ENCODE measurements at regions not wholly inside any gene's neighbourhood (a gene's known extent, or its start where the extent isn't known, plus 50 kb on each side); places are given as distances from the start of the nearest gene placed in this dataset.

- DNase-seq (ENCODE audit: low read depth): no peak
These were observed 959.1 kb upstream of the SLC10A2 start for GRCh38 chr13:104025303-104025702.

- no peak for DNase-seq (ENCODE audit: low read depth)
These were observed 958.4 kb upstream of the SLC10A2 start for GRCh38 chr13:104024416-104025170.

GRCh38 chr13:104021806-104022397 is 955.7 kb upstream of the SLC10A2 start:
- DNase-seq (ENCODE audit: low read depth): no peak

GRCh38 chr13:104017317-104017716 is 951.1 kb upstream of the SLC10A2 start:
- DNase-seq (ENCODE audit: low read depth): no peak

- DNase-seq (ENCODE audit: low read depth): no peak
These were observed 949.6 kb upstream of the SLC10A2 start for GRCh38 chr13:104015646-104016396.

- DNase-seq (ENCODE audit: low read depth): no peak
These were observed 948.8 kb upstream of the SLC10A2 start for GRCh38 chr13:104014803-104015645.

GRCh38 chr13:104011505-104012241 is 945.5 kb upstream of the SLC10A2 start:
- DNase-seq (ENCODE audit: low read depth): no peak

GRCh38 chr13:104008541-104009435 is 942.6 kb upstream of the SLC10A2 start:
- DNase-seq (ENCODE audit: low read depth): no peak

- no peak for DNase-seq (ENCODE audit: low read depth)
These were observed 941.9 kb upstream of the SLC10A2 start for GRCh38 chr13:104008075-104008474.

GRCh38 chr13:104006625-104007075 is 940.4 kb upstream of the SLC10A2 start:
- DNase-seq (ENCODE audit: low read depth): no peak

- DNase-seq (ENCODE audit: low read depth): no peak
These were observed 938.4 kb upstream of the SLC10A2 start for GRCh38 chr13:104004572-104004971.

GRCh38 chr13:104002216-104002615 is 936.0 kb upstream of the SLC10A2 start:
- no peak for DNase-seq (ENCODE audit: low read depth)

- no peak for DNase-seq (ENCODE audit: low read depth)
These were observed 935.5 kb upstream of the SLC10A2 start for GRCh38 chr13:104001766-104002165.

- no peak for DNase-seq (ENCODE audit: low read depth)
These were observed 930.5 kb upstream of the SLC10A2 start for GRCh38 chr13:103996733-103997132.

GRCh38 chr13:103983948-103984347 is 917.7 kb upstream of the SLC10A2 start:
- DNase-seq (ENCODE audit: low read depth): no peak

- DNase-seq (ENCODE audit: low read depth): no peak
These were observed 910.2 kb upstream of the SLC10A2 start for GRCh38 chr13:103976371-103976770.

- DNase-seq (ENCODE audit: low read depth): no peak
These were observed 907.5 kb upstream of the SLC10A2 start for GRCh38 chr13:103973740-103974139.

GRCh38 chr13:103969520-103970050 is 903.4 kb upstream of the SLC10A2 start:
- DNase-seq (ENCODE audit: low read depth): no peak

- DNase-seq (ENCODE audit: low read depth): no peak
These were observed 899.5 kb upstream of the SLC10A2 start for GRCh38 chr13:103965506-103966243.

Data from stimulated activated CD8-positive, alpha-beta memory T cell treated with anti-CD3 and anti-CD28 coated beads, Interleukin-4, amount 100 ng/mL, for 24 hours (primary cell).